Endothelial cell of umbilical vein (primary cell): ENCODE measurements at regions not wholly inside any gene's neighbourhood (a gene's known extent, or its start where the extent isn't known, plus 50 kb on each side); places are given as distances from the start of the nearest gene placed in this dataset.

Source experiments
- BruUV-seq: library from RNA; stranded (reverse); fragments of 400-500 nt; replicated peaks from 2 replicates; lab custom pipeline; 2021; lab: Mats Ljungman, UMichigan
- CTCF ChIA-PET: fragments of 300-600, 350-600 bp; sonication (Branson Sonifier 250); formaldehyde crosslinking; loops from one replicate; lab custom pipeline; 2021; ENCODE audit warnings: antibody characterized with exemption, inconsistent platforms; lab: Charles Lee
- POLR2A ChIA-PET: fragments of 300-600, 350-600 bp; sonication (Branson Sonifier 250); formaldehyde crosslinking; loops from one replicate; lab custom pipeline; 2021; ENCODE audit warnings: antibody characterized with exemption, inconsistent platforms; lab: Charles Lee
- DNase-seq: peaks from one replicate; pipeline ENCODE4 v3.0.0-alpha.2; 2011; ENCODE audit warnings: low read depth, low spot score
- FAIRE-seq: peaks from 2 replicates; lab custom pipeline; 2011; peaks lifted over from hg19 to GRCh38; lab: Jason Lieb, UNC
- H2AFZ ChIP-seq: 2 replicates; pipeline ENCODE4 v1.6.0; 2012; ENCODE audit warnings: low read depth, low read length, control low read depth, inconsistent platforms
- H3K27ac ChIP-seq: 2 replicates; pipeline ENCODE4 v1.5.1; 2011; ENCODE audit warnings: low read depth, mild to moderate bottlenecking, control low read depth, low read length, moderate library complexity; ENCODE audit not compliant: insufficient read depth
- H3K27me3 ChIP-seq, 2 experiments: 2 replicates each; pipeline versions ENCODE4 v1.6.0 to v1.6.1; 2011; ENCODE audit warnings: low read length in 2 of 2, mixed read lengths in 1 of 2; ENCODE audit not compliant: control insufficient read depth in 2 of 2, insufficient read depth in 2 of 2
- H3K36me3 ChIP-seq, 2 experiments: 2 replicates in 1 of 2; 3 replicates in 1 of 2; pipeline ENCODE4 v1.5.1; 2011; ENCODE audit warnings: low read length in 2 of 2, mild to moderate bottlenecking in 1 of 2, moderate library complexity in 1 of 2; ENCODE audit not compliant: control insufficient read depth in 2 of 2, insufficient read depth in 2 of 2; ENCODE audit errors: extremely low read depth in 1 of 2
- H3K4me1 ChIP-seq: 3 replicates; pipeline ENCODE4 v1.5.1; 2011; ENCODE audit warnings: mild to moderate bottlenecking, low read length; ENCODE audit not compliant: control insufficient read depth, insufficient read depth; ENCODE audit errors: extremely low read depth
- H3K4me2 ChIP-seq: 2 replicates; pipeline ENCODE4 v1.6.1; 2011; ENCODE audit warnings: low read length, control low read depth, mixed read lengths; ENCODE audit not compliant: insufficient read depth
- H3K4me3 ChIP-seq, 3 experiments: fragments of 200-600 bp in 1 of 3; sonication (generic), shearing (Covaris generic) in 1 of 3; replicated peaks in 1 of 3; 2 replicates each; pipeline ENCODE4 v1.5.1; 2011 to 2016; ENCODE audit warnings: control low read depth in 3 of 3, low read length in 3 of 3, mild to moderate bottlenecking in 2 of 3, inconsistent platforms in 1 of 3, low read depth in 1 of 3, moderate library complexity in 1 of 3; ENCODE audit not compliant: insufficient read depth in 1 of 3
- H3K79me2 ChIP-seq: 2 replicates; pipeline ENCODE4 v1.6.0; 2012; ENCODE audit warnings: low read length, inconsistent platforms; ENCODE audit not compliant: control insufficient read depth, insufficient read depth
- H3K9ac ChIP-seq: replicated peaks from 2 replicates; pipeline ENCODE3; 2011; ENCODE audit warnings: low read length, control low read depth; ENCODE audit not compliant: insufficient read depth; ENCODE audit errors: extremely low read depth
- H3K9me1 ChIP-seq: replicated peaks from 3 replicates; pipeline ENCODE4 v1.6.0; 2011; ENCODE audit warnings: mild to moderate bottlenecking, low read length; ENCODE audit not compliant: control insufficient read depth, insufficient read depth; ENCODE audit errors: extremely low read depth
- H3K9me3 ChIP-seq: replicated peaks from 2 replicates; pipeline ENCODE4 v1.5.1; 2012; ENCODE audit warnings: low read length, inconsistent platforms; ENCODE audit not compliant: control insufficient read depth, insufficient read depth
- H4K20me1 ChIP-seq: replicated peaks from 2 replicates; pipeline ENCODE3; 2011; ENCODE audit warnings: mild to moderate bottlenecking, low read length; ENCODE audit not compliant: control insufficient read depth, insufficient read depth; ENCODE audit errors: extremely low read depth
- CTCF ChIP-seq, 2 donors: IDR thresholded peaks; 1 replicate in 1 of 2; 2 replicates in 1 of 2; pipeline ENCODE4 v1.5.1; 2011; ENCODE audit warnings: low read length in 2 of 2, mild to moderate bottlenecking in 2 of 2, moderate library complexity in 2 of 2, control low read depth in 1 of 2, inconsistent platforms in 1 of 2, low read depth in 1 of 2; ENCODE audit not compliant: insufficient read depth in 1 of 2; ENCODE audit errors: extremely low read depth in 1 of 2
- EZH2 ChIP-seq: IDR thresholded peaks from 2 replicates; pipeline ENCODE4 v1.6.1; 2012; ENCODE audit warnings: borderline replicate concordance, low read depth, mild to moderate bottlenecking, moderate library complexity, low read length, inconsistent platforms; ENCODE audit not compliant: severe bottlenecking
- FOS ChIP-seq: IDR thresholded peaks from 2 replicates; pipeline ENCODE4 v1.6.1; 2011; ENCODE audit warnings: mild to moderate bottlenecking, low read length, moderate library complexity, borderline replicate concordance; ENCODE audit not compliant: insufficient read depth
- GATA2 ChIP-seq: IDR thresholded peaks from 2 replicates; pipeline ENCODE4 v1.7.0; 2011; ENCODE audit warnings: low read depth, mild to moderate bottlenecking, moderate library complexity, mixed read lengths, low read length; ENCODE audit not compliant: insufficient read length, insufficient read depth
- JUN ChIP-seq: IDR thresholded peaks from 2 replicates; pipeline ENCODE4 v1.6.1; 2011; ENCODE audit warnings: borderline replicate concordance, low read depth; ENCODE audit not compliant: insufficient read length, insufficient read depth
- MAX ChIP-seq: IDR thresholded peaks from 2 replicates; pipeline ENCODE4 v1.6.1; 2011; ENCODE audit not compliant: insufficient read depth, insufficient read length
- MYC ChIP-seq: IDR thresholded peaks from one replicate; pipeline ENCODE4 v1.6.1; 2011; ENCODE audit warnings: mild to moderate bottlenecking, low read depth, low read length
- POLR2A ChIP-seq: IDR thresholded peaks from 2 replicates; pipeline ENCODE4 v1.6.1; 2012; ENCODE audit warnings: low read depth, mild to moderate bottlenecking, control low read depth, low read length
- POLR2AphosphoS5 ChIP-seq: IDR thresholded peaks from 2 replicates; pipeline ENCODE4 v1.6.1; 2012; ENCODE audit warnings: low read depth, mild to moderate bottlenecking, control low read depth, low read length, moderate library complexity; ENCODE audit not compliant: insufficient read depth
- dilution Hi-C: fragments of 300-500 bp; cut with MboI; formaldehyde crosslinking; loops from one replicate; pipeline ENCODE4 v1.15.0; 2019; ENCODE audit warnings: low sequenced_read_pairs; ENCODE audit not compliant: extremely low pct_ligation_motif_present
- intact Hi-C: fragments of 100-400 bp; cut with micrococcal nuclease; formaldehyde crosslinking; loops from one replicate; pipeline ENCODE4 v1.10.0; 2022

DNA sequence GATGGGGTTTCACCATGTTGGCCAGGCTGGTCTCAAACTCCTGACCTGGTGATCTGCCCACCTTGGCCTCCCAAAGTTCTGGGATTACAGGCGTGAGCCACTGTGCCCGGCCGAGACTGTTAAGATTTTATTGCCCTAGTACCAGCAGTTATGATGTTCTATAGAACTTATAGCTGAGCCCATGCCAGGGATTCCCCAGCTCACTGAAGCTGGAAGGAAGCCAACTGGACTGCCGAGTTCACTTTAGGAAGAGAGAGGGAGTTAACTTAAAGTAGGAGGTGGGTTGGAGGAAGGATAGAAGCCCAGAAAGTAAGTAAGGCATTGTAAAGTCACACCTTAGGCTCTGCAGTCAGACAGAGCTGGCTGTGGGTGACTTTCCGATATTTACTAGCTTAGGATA, 101.1 kb upstream of the BOC start:
- Histone ChIP-seq H3K9ac (no peak overlapping the region), H3K9me3 (no peaks in the 10 kb centered on the region), H3K27me3 (no peaks in the 10 kb centered on the region), H2AFZ (no peak overlapping the region), H3K79me2 (no peaks in the 10 kb centered on the region), H3K4me2 (no peak overlapping the region), H3K9me1 (no peaks in the 10 kb centered on the region), H4K20me1 (no peaks in the 10 kb centered on the region), H3K27ac (no peak overlapping the region), H3K4me3 (no peak overlapping the region), H3K4me1 (no peaks in the 10 kb centered on the region), H3K36me3 (no peaks in the 10 kb centered on the region)
- no peak for DNase-seq
- BruUV-seq: no TSS peak
- ChIA-PET CTCF (interaction anchor here (1.0 kb wide), 1 partner anchor 13 kb away, joined by 3 read pairs; no protein-coding TSS in a partner anchor), POLR2A (no interaction called here)
- no peak for FAIRE-seq
- TF ChIP-seq CTCF (IDR thresholded peaks at IDR 0.05; ENCODE audit: extremely low read depth in 1 of 2, insufficient read depth in 1 of 2, low read depth in 1 of 2, low read length in 2 of 2) (no peak), MYC (no peak), GATA2 (no peak), JUN (no peak), POLR2AphosphoS5 (no peak), MAX (no peak), POLR2A (no peak), FOS (no peak), EZH2 (no peak)
- intact Hi-C loops: no loop called here
- dilution Hi-C loops: no loop called here
